Activated T-helper 2 cell treated with anti-CD3 and anti-CD28 coated beads, Interferon-gamma antibody, Interleukin-2, Interleukin-4, amounts not matched to agents 10 μg/mL and 5 μg/mL and 100 μg/mL, durations not matched to agents 14 hours and 24 hours and 36 hours (primary cell): ENCODE measurements at regions not wholly inside any gene's neighbourhood (a gene's known extent, or its start where the extent isn't known, plus 50 kb on each side); places are given as distances from the start of the nearest gene placed in this dataset.
"Not testable (repeated sequence)": the region's sequence is repeated elsewhere in the genome, so short reads cannot be mapped to it uniquely, and the experiment has no call there.

ENCODE experiments used
- DNase-seq: peaks from one replicate; pipeline ENCODE4 v3.0.0; 2021; ENCODE audit warnings: low spot score
- H3K27ac Mint-ChIP-seq: one replicate; pipeline ENCODE4 v1.8.0; 2021; ENCODE audit warnings: mixed read lengths
- H3K27me3 Mint-ChIP-seq: one replicate; pipeline ENCODE4 v1.8.0; 2021; ENCODE audit warnings: low read depth, mixed read lengths
- H3K36me3 Mint-ChIP-seq: one replicate; pipeline ENCODE4 v1.8.0; 2021; ENCODE audit warnings: low read depth, mixed read lengths
- H3K4me1 Mint-ChIP-seq: one replicate; pipeline ENCODE4 v1.8.0; 2021; ENCODE audit warnings: low read depth, mixed read lengths
- H3K4me3 Mint-ChIP-seq: one replicate; pipeline ENCODE4 v1.8.0; 2021; ENCODE audit warnings: low read depth, mild to moderate bottlenecking, moderate library complexity, mixed read lengths
- H3K9me3 Mint-ChIP-seq: one replicate; pipeline ENCODE4 v1.8.0; 2021; ENCODE audit warnings: mixed read lengths
- intact Hi-C: fragments of 100-400 bp; cut with micrococcal nuclease; formaldehyde crosslinking; loops from one replicate; pipeline ENCODE4 v1.15.1; 2023

GRCh38 chr4:55028196-55028595, 97.2 kb downstream of the KDR start:
- Mint-ChIP-seq H3K4me1 (no peaks in the 10 kb centered on the region), H3K4me3 (no peak overlapping the region), H3K27me3 (no peaks in the 10 kb centered on the region), H3K36me3 (no peaks in the 10 kb centered on the region), H3K27ac (no peak overlapping the region), H3K9me3 (no peaks in the 10 kb centered on the region)
- no peak for DNase-seq
- intact Hi-C loops: no loop called here

GRCh38 chr4:55027596-55027995, 97.8 kb downstream of the KDR start:
- Mint-ChIP-seq H3K4me1 (no peaks in the 10 kb centered on the region), H3K9me3 (no peaks in the 10 kb centered on the region), H3K4me3 (no peak overlapping the region), H3K36me3 (no peaks in the 10 kb centered on the region), H3K27me3 (no peaks in the 10 kb centered on the region), H3K27ac (no peak overlapping the region)
- intact Hi-C loops: no loop called here
- no peak for DNase-seq

GRCh38 chr4:55025456-55025855, 99.9 kb downstream of the KDR start:
- DNase-seq, H3K4me1 Mint-ChIP-seq, H3K27ac Mint-ChIP-seq, H3K9me3 Mint-ChIP-seq, H3K36me3 Mint-ChIP-seq, H3K4me3 Mint-ChIP-seq, intact Hi-C loops, H3K27me3 Mint-ChIP-seq: not testable (repeated sequence)

- no peaks in the 10 kb centered on the region for H3K27me3 Mint-ChIP-seq
- H3K4me1 Mint-ChIP-seq: no peaks in the 10 kb centered on the region
- no peak for DNase-seq
- no peaks in the 10 kb centered on the region for H3K9me3 Mint-ChIP-seq
- intact Hi-C loops: no loop called here
- no peaks in the 10 kb centered on the region for H3K36me3 Mint-ChIP-seq
- no peak overlapping the region for H3K27ac Mint-ChIP-seq
- no peak overlapping the region for H3K4me3 Mint-ChIP-seq
Observed at GRCh38 chr4:55023030-55023429, 102.4 kb downstream of the KDR start.

GRCh38 chr4:55021214-55021613, 104.2 kb downstream of the KDR start:
- Mint-ChIP-seq H3K4me3 (no peak overlapping the region), H3K4me1 (no peaks in the 10 kb centered on the region), H3K27ac (no peak overlapping the region), H3K36me3 (no peaks in the 10 kb centered on the region), H3K9me3 (no peaks in the 10 kb centered on the region), H3K27me3 (no peaks in the 10 kb centered on the region)
- no peak for DNase-seq
- intact Hi-C loops: no loop called here

- Mint-ChIP-seq H3K9me3 (no peaks in the 10 kb centered on the region), H3K27me3 (no peaks in the 10 kb centered on the region), H3K36me3 (no peaks in the 10 kb centered on the region), H3K4me1 (peaks cover 4% of the 10 kb centered on the region), H3K27ac (no peak overlapping the region), H3K4me3 (no peak overlapping the region)
- no peak for DNase-seq
- intact Hi-C loops: no loop called here
Observed at GRCh38 chr4:55020131-55020530, 105.3 kb downstream of the KDR start.

- Mint-ChIP-seq H3K9me3 (no peaks in the 10 kb centered on the region), H3K27ac (no peak overlapping the region), H3K36me3 (no peaks in the 10 kb centered on the region), H3K4me3 (no peak overlapping the region), H3K27me3 (no peaks in the 10 kb centered on the region), H3K4me1 (peaks cover 4% of the 10 kb centered on the region)
- intact Hi-C loops: no loop called here
- DNase-seq: no peak
Observed at GRCh38 chr4:55018978-55019377, 106.4 kb downstream of the KDR start.

- no peak overlapping the region for H3K27ac Mint-ChIP-seq
- no peaks in the 10 kb centered on the region for H3K9me3 Mint-ChIP-seq
- DNase-seq: no peak
- peaks cover 4% of the 10 kb centered on the region for H3K4me1 Mint-ChIP-seq
- intact Hi-C loops: no loop called here
- no peaks in the 10 kb centered on the region for H3K36me3 Mint-ChIP-seq
- H3K27me3 Mint-ChIP-seq: no peaks in the 10 kb centered on the region
- H3K4me3 Mint-ChIP-seq: no peak overlapping the region
Observed at GRCh38 chr4:55018521-55018920, 106.9 kb downstream of the KDR start.

GRCh38 chr4:55017406-55017805, 108.0 kb downstream of the KDR start:
- no peak overlapping the region for H3K27ac Mint-ChIP-seq
- DNase-seq: no peak

GRCh38 chr4:55016131-55016530, 109.3 kb downstream of the KDR start:
- H3K4me3 Mint-ChIP-seq: no peak overlapping the region
- peaks cover 4% of the 10 kb centered on the region for H3K4me1 Mint-ChIP-seq
- intact Hi-C loops: no loop called here
- no peaks in the 10 kb centered on the region for H3K36me3 Mint-ChIP-seq
- H3K9me3 Mint-ChIP-seq: no peaks in the 10 kb centered on the region
- no peak for DNase-seq
- H3K27ac Mint-ChIP-seq: no peak overlapping the region
- no peaks in the 10 kb centered on the region for H3K27me3 Mint-ChIP-seq

More at GRCh38 chr4:55017406-55017805, 108.0 kb downstream of the KDR start:
- H3K36me3 Mint-ChIP-seq: no peaks in the 10 kb centered on the region
- no peaks in the 10 kb centered on the region for H3K9me3 Mint-ChIP-seq
- H3K4me3 Mint-ChIP-seq: no peak overlapping the region
- intact Hi-C loops: no loop called here
- peaks cover 4% of the 10 kb centered on the region for H3K4me1 Mint-ChIP-seq
- no peaks in the 10 kb centered on the region for H3K27me3 Mint-ChIP-seq

- H3K27me3 Mint-ChIP-seq: no peaks in the 10 kb centered on the region
Observed at GRCh38 chr4:55014876-55015275, 110.5 kb downstream of the KDR start.

GRCh38 chr4:55013431-55013955, 111.9 kb downstream of the KDR start:
- peaks cover 4% of the 10 kb centered on the region for H3K4me1 Mint-ChIP-seq
- H3K27me3 Mint-ChIP-seq: no peaks in the 10 kb centered on the region

More at GRCh38 chr4:55014876-55015275, 110.5 kb downstream of the KDR start:
- H3K4me1 Mint-ChIP-seq: peaks cover 4% of the 10 kb centered on the region
- H3K9me3 Mint-ChIP-seq: no peaks in the 10 kb centered on the region
- DNase-seq: no peak
- H3K4me3 Mint-ChIP-seq: no peak overlapping the region
- no peaks in the 10 kb centered on the region for H3K36me3 Mint-ChIP-seq
- no peak overlapping the region for H3K27ac Mint-ChIP-seq
- intact Hi-C loops: no loop called here

GRCh38 chr4:55012363-55013230, 112.8 kb downstream of the KDR start:
- Mint-ChIP-seq H3K27me3 (no peaks in the 10 kb centered on the region), H3K4me3 (no peak overlapping the region), H3K27ac (no peak overlapping the region), H3K36me3 (no peaks in the 10 kb centered on the region), H3K9me3 (no peaks in the 10 kb centered on the region), H3K4me1 (peaks cover 4% of the 10 kb centered on the region)
- intact Hi-C loops: no loop called here
- no peak for DNase-seq

More at GRCh38 chr4:55013431-55013955, 111.9 kb downstream of the KDR start:
- Mint-ChIP-seq H3K36me3 (no peaks in the 10 kb centered on the region), H3K9me3 (no peaks in the 10 kb centered on the region), H3K27ac (no peak overlapping the region), H3K4me3 (no peak overlapping the region)
- intact Hi-C loops: no loop called here
- DNase-seq: no peak
